Stimulated activated CD4-positive, alpha-beta T cell treated with anti-CD3 and anti-CD28 coated beads, Interleukin-1b, Interleukin-23, amount 100 ng/mL, for 48 hours (primary cell): ENCODE measurements at regions not wholly inside any gene's neighbourhood (a gene's known extent, or its start where the extent isn't known, plus 50 kb on each side); places are given as distances from the start of the nearest gene placed in this dataset.

Experiments
- DNase-seq: peaks from one replicate; pipeline ENCODE4 v3.0.0-alpha.2; 2020

DNA sequence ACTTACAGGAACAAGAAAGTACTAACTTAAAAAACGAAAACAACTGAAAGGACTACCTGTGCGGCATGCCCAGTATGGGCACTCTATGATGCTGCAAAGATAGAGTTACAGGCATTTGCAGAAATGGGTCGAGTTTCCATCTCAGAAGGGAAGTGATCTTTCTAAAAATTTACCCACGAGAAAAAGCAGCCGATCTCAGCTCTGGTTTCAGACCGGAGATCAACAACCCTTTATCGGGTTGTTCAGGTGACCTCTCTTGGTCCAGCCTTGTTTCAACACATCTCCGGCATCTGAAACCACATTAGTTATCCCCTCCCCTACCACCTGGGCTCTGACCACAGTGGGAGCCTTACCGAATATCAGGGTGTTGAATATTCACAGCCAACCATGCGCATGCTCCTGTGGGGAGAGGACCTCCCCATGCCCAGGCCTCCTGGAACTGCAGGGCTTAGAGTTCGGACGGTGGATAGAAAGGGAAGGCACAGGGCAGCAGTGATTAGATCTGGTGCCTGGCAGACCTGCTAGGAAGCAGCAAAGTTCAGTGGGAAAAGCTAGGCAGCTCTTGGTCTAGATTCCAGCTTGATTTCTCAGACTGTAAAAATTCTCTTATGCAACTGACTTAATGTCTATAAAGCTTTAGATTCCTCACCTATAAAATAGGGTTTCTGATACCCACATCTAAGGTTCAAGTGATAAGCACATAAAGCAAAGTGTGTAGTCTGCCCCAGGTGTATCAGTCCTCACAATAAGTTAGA is 906.0 kb downstream of the VRK1 start:
- DNase-seq = no peak

DNA sequence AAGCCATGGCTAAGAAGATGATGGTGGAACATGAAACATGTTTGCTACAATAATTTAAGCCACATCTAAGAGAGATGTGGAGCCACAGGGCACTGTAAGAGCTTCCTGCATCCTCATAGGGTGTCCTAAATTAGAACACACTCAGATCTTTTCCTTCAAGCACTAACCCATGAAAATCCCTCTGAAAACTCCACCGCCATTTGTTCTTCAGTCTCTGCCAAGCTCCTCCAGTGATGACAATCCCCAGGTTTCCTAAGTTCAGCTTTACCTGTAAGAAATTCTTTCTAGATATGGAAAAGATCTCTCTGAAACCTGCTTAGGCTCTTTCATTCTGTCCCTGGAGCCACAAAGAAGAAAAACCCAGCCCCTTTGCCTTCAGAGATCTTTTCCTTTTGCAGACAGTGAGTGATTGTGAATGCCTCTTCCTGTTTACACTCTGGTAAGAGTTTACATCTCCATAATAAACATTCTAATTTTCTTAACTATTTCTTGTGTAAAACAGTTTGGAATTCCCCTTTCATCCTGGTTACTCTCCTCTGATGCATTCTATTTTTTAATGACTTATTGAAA is 907.2 kb downstream of the VRK1 start:
- DNase-seq = no peak

- no peak for DNase-seq
Observed at GRCh38 chr14:97705107-97705506, 907.9 kb downstream of the VRK1 start.

DNA sequence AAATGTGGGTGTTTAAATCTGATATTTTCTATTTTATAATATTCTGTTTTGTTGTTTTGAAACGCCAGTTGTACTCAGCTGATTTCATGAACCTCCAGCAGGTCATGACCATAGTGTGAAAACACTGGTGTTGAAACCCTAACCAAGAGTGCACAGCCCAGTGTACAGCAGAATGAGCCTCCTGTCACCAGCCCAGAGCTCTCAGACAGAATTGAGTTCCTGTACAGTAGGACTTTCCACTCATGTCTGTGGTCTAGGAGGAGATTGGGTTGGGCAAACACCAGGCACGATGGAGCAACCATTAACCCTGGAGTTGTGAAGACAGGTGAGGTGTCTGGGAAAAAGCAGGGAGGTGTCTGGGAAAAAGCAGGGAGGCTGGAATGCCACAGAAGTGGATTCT is 908.8 kb downstream of the VRK1 start:
- no peak for DNase-seq

DNA sequence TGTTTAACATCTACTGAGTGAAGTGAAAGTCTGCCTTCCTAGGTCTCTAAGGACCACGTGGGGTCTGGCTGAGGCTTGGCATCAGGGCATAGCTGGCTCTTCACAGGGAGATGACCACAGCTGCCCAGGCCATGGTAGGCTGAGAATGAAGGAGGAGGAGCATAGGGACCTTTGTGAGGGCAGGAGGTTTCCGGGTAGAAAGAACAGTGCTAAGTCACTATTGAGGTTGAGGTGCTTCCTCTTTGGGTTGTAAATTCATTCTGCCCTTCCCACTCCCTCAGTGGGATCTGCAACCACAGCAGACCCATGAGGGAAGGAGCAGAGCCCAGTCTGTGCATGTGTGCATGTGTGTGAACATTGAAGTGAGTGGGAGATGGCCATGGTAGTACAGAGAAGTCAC is 909.6 kb downstream of the VRK1 start:
- DNase-seq = no peak

- no peak for DNase-seq
Observed at GRCh38 chr14:97707603-97708002, 910.4 kb downstream of the VRK1 start.

GRCh38 chr14:97709552-97709951 is 912.4 kb downstream of the VRK1 start:
- no peak for DNase-seq

DNA sequence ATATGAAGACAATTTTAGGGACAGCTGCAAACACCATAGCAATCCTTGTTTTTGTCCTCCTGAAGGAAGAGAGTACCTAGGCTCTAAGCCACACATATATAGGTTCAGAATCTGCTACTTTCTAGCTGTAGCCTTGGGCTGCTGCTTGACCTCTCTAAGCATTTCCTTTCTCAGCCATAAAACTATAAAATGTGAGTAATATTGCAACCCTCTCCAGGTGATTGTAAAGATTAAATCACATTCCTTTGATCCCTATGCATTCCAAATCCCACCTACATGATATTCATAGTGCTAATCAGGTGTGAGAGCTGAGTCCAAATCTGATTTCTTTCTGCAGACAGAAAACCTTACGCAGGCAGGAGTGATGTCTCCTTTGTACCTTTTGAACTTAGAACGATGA is 913.5 kb downstream of the VRK1 start:
- DNase-seq = no peak

- no peak for DNase-seq
Observed at GRCh38 chr14:97712471-97712870, 915.3 kb downstream of the VRK1 start.

DNA sequence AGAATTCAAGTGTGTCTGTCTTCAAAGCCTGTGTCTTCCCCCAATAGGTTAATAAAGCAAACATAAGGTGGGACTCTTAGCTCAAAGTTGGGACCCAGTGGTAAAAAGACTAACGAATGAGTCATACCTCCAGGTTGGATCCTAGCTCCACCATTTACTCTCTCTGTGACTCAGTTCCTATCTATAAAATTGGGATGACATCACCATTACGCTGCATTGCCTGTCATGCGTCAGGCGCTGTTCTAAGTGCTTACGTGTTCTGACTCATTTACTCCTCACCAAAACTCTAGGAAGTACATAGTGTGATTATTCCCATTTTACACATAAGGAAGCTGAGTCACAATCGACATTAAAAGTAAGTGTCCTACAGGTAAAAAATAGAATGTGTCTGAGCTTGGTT is 915.8 kb downstream of the VRK1 start:
- DNase-seq = peak; percentile 49

GRCh38 chr14:97718886-97719442 is 921.8 kb downstream of the VRK1 start:
- no peak for DNase-seq

DNA sequence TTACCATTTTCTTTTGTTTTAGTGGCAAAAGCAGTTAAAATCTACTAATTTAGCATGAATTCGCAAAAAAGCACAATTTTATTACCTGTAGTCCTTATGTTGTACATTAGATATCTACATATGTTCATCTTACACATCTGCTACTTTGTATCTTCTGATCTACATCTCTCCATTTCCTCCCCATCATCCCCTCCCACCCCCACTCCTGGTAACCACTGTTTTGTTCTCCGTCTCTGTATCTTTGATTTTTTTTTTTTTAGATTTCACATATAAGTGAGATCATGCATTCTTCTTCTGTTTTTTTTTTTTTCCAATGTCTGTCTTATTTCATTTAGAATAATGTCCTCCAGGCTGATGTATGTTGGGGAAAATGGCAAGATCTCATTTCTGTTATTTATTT is 922.7 kb downstream of the VRK1 start:
- no peak for DNase-seq

GRCh38 chr14:97723351-97723750 is 926.2 kb downstream of the VRK1 start:
- DNase-seq = no peak

DNA sequence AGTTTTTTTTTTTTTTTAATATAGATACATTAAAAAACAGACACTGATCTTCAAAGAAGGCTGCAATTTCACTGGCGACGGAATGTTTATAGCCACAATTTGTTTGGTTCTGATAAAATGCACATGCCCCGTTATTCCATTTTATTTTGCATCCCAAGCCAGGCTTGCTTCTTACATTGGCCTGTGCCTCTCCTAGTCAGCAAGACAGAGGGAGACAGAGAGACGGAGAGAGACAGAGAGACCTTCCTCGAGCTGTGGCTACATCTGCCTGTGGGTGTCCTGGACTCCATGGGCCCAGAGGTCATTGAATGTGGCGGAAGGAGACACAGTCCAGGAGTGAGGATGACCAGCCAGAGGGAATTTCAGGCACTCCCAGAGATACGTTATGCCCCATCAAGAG is 926.6 kb downstream of the VRK1 start:
- DNase-seq = no peak

GRCh38 chr14:97724265-97724731 is 927.1 kb downstream of the VRK1 start:
- peak; percentile 34 for DNase-seq

- DNase-seq = no peak
Observed at GRCh38 chr14:97726676-97727075, 929.5 kb downstream of the VRK1 start.

DNA sequence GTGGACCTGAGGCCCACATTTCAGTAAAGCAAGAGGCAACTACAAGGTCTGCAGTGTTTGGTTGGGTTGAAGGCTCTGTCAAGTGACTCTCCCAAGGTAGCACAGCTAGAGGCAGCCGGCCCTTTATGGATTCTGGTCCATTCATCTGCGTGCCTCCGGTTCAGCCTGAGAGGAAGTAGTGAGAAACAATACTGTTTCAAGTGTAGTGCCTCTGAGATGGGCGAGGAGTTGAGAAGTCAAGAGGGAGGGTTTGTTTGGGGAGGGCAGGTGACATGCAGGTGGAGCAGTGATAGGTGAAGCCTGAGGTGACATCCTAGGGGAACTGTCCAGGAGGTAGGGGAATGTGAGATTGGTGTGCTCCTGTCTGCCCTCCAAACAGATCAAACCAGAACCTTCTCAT is 933.5 kb downstream of the VRK1 start:
- no peak for DNase-seq

- no peak for DNase-seq
Observed at GRCh38 chr14:97731800-97732199, 934.6 kb downstream of the VRK1 start.

- DNase-seq = no peak
Observed at GRCh38 chr14:97747316-97747715, 950.1 kb downstream of the VRK1 start.

DNA sequence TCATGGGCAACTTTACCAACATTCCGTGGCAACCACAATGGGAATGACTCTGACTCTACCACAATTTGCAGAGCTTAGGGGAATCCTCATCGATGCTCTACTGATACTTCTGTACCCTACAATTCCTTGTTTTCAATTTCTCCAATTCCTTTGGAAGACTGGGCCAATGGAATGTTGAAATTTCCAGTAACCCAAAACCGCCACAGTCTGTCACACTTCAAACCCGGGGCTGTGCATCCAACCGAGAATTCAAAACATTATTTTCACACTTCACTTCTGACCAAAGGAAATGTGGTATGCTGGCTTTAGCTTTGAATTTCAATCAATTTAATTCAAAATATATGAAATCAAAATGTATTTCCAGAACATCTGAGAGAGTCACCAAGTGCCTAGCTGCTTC is 951.4 kb downstream of the VRK1 start:
- no peak for DNase-seq

DNA sequence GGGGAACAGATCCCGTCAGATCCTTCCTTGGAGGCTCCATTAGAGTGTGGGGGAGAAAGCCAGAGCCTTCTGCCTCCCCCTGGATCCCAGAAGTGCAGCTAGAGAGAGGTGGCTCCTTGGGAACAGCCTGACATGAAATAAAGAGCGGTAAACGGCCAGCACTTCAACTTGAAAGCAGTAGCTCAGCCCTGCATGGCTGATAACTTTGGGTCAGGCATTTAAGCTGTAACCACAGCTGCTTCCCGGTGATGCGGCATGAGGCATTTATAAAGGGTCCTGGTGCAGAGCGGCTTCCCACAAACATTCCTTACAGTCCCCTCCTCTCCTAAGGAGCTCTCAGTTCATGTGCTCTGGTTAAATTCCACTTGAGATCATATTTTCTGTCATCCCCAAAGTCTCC is 960.3 kb downstream of the VRK1 start:
- DNase-seq = no peak

DNA sequence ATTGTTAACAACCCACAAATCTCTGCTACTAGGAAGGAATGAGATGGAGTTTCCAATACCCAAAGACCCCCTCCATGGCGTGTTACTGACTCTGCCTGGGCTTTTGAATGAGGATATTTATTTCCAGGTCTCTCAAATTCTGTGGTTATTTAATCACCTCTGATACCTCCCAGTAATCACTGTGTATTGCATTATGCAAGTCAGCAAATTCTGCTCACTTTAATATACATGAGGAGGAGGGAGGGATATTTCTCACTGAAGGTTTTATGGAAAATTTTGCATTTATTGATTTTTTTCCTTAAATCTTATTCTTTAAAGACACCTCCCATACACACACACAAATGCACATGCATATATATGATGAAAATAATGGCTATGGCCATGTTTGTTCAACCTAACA is 962.9 kb downstream of the VRK1 start:
- no peak for DNase-seq

DNA sequence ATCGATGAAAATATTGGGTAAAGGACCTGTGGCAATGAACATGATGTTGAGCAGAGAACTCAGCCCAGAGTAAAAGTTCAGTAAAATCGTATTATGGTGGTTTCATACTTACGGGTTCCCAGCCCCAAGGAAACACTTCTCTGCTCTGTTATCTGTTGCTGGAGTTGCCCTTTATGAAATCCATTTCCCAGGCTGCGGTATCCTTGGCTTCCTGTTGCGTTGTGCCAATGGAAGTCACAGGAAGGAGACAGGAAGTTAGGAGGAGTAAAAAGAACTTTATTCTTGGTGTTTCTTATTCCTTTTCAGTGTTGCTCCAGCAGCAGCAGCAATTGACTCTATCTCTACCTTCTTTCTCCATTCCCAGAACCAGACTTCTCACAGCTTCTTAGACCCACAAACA is 965.2 kb downstream of the VRK1 start:
- no peak for DNase-seq

DNA sequence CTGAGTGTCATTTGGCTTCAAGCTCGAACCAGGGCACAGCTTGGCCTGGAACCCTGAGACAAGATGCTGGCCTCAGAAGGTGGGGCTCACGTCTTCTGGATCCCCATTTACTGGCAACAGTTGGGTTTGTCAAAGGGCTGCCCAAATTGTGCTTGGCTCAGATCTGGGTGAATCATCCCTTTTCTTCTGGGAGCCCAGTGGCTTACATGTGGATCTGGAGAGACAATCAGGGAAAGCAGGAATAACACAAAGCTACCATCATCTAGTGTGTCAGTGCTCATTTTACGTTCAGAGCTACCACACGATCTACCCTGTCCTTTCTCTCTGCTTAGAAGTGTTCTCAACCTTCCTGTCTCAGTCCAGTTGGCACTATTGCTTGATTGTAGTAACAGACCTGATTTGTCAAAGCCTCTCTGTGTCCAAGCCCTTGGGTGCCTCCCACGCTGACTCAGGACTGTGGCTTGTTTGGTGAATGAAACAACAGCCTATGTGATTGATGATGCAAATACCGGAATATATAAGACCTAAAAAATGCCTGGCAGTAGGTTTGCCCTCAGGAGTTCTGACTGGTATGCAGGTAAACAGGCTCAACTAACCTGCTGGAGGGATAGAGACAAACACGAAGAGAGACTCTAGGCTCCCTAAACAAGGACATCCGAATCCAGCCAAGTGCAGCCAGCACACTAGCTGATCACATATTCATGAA is 974.3 kb downstream of the VRK1 start:
- no peak for DNase-seq
